ENCODE measurements at regions not wholly inside any gene's neighbourhood (a gene's known extent, or its start where the extent isn't known, plus 50 kb on each side); places are given as distances from the start of the nearest gene placed in this dataset.

DNA sequence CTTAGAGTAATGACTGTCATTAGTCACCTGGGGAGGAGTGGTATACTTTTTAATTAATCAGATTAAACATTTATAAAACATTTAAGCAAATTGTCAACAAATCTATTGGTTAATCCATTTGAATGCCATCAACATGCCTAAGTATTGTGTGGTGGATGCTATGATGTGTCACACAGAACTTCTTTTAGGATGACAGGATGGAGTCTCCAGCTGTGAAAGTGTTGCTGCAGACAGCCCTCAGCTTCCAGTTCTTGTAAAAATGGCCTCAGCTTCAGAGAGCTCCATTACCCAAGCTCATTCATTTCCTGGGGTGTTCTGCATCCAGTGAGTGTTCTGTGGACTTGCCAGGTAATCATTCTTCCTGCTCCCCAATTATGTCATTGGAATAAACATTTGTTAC is 74.3 kb upstream of the CLNK start:
- DNase-seq, result no peak
- TF ChIP-seq, protein P1, sequence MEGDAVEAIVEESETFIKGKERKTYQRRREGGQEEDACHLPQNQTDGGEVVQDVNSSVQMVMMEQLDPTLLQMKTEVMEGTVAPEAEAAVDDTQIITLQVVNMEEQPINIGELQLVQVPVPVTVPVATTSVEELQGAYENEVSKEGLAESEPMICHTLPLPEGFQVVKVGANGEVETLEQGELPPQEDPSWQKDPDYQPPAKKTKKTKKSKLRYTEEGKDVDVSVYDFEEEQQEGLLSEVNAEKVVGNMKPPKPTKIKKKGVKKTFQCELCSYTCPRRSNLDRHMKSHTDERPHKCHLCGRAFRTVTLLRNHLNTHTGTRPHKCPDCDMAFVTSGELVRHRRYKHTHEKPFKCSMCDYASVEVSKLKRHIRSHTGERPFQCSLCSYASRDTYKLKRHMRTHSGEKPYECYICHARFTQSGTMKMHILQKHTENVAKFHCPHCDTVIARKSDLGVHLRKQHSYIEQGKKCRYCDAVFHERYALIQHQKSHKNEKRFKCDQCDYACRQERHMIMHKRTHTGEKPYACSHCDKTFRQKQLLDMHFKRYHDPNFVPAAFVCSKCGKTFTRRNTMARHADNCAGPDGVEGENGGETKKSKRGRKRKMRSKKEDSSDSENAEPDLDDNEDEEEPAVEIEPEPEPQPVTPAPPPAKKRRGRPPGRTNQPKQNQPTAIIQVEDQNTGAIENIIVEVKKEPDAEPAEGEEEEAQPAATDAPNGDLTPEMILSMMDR (IDR thresholded peaks at IDR 0.05), result no peak
- intact Hi-C loops (cut with DNase I), result no loop called here

DNA sequence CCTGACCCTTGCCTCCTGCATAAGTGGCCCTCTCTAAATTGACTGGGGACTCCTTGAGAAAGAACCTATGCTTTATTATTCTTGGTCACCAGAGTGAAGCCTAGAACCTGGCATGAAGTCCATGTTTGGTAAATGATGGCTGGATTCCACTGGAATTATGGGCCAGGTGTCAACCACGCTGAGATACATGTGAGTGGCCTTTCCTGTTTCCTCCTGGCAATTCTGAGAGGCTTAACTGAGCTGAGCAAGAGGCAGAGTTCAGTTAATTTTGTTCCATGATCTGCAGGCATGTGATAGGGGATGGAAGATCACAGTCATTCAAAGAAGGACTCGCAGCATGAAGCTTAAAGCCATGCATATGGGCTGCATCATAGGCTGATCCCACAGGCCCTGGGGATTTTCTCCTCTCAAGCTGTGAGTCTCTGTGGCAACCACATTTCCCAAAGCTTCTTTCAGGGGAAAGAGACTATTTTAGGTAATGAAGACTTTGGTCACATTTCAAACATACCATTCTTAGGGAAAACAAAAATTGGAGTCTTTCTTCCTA is 69.4 kb upstream of the CLNK start:
- no peaks in the 10 kb centered on the region for H3K4me1 ChIP-seq
- ATAC-seq (no peak), DNase-seq (no peak)
- no peak overlapping the region for H3K4me3 ChIP-seq
- H3K27me3 ChIP-seq, result no peaks in the 10 kb centered on the region
- TF ChIP-seq, protein P1 (IDR thresholded peaks at IDR 0.05), result no peak
- no peaks in the 10 kb centered on the region for H3K36me3 ChIP-seq
- H3K9me3 ChIP-seq, result no peaks in the 10 kb centered on the region
- intact Hi-C loops (cut with DNase I), result no loop called here
- no peak overlapping the region for H3K27ac ChIP-seq

More for the DNA sequence above, 74.3 kb upstream of the CLNK start:
- Histone ChIP-seq H3K4me1 (no peaks in the 10 kb centered on the region), H3K27me3 (no peaks in the 10 kb centered on the region), H3K36me3 (no peaks in the 10 kb centered on the region), H3K27ac (no peak overlapping the region), H3K4me3 (no peak overlapping the region), H3K9me3 (no peaks in the 10 kb centered on the region)
- no peak for ATAC-seq

DNA sequence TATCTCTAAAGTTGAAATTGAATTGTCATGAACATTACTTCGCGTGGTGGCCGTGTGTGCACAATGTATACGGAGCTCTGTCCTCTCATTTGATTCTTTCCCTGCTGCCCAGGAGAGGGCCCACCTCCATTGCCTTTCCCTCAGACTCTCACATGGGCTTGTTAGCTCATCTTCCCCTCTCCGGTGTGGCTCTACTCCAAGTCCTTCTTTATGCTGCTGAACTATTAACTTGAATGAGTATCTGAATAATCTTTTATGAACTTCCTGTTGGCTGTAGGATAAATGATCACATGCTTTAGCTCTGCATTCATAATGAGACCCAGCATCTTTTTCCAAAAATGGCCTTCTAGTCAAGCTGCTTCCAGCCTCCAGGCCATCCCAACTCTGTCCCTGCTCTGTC is 68.8 kb upstream of the CLNK start:
- intact Hi-C loops (cut with DNase I), result no loop called here
- Histone ChIP-seq H3K9me3 (no peaks in the 10 kb centered on the region), H3K27ac (no peak overlapping the region), H3K27me3 (no peaks in the 10 kb centered on the region), H3K4me3 (no peak overlapping the region), H3K4me1 (no peaks in the 10 kb centered on the region), H3K36me3 (no peaks in the 10 kb centered on the region)
- DNase-seq (no peak), ATAC-seq (no peak)
- TF ChIP-seq, protein P1 (IDR thresholded peaks at IDR 0.05), result no peak

DNA sequence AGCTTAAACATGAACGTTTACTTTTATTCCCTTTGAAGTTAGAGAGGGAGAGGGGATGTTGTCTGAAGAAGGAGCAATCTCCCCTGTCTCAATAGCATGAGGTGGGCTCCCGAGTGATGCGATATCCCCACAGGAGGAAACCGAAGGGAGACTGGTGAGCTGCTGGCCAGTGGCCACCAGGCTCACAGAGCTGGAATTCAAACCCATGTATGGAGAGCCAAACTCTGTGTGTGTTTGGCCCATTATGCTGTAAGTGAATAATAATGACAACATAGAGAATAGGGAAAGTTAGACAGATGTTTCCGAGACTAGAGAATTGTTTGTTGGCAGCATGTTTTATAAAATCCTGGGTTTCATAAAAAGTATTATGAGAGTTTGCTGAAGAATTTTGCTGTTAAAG is 66.1 kb upstream of the CLNK start:
- Histone ChIP-seq H3K27me3 (no peaks in the 10 kb centered on the region), H3K4me1 (no peaks in the 10 kb centered on the region), H3K4me3 (no peak overlapping the region)

DNA sequence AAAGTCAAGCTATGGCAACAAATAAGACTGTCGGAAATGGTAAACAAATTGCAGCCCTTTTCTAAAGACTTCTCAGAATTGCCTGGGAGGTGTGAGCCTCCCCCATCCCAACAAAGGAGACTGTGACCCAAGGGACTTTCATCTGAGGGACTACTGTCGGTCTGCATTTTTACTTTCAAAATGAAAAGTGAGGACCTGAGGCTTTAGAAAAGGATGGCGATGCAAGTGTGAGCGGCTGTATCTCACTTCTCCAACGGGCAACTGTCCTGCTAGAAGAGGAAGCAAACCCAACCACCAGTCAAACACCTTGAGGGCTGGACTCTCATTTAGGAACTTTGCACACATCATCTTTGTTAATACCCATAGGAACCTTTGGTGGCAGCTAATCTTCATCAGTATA is 62.6 kb upstream of the CLNK start:
- H3K36me3 ChIP-seq, result no peaks in the 10 kb centered on the region
- no peaks in the 10 kb centered on the region for H3K4me1 ChIP-seq
- intact Hi-C loops (cut with DNase I), result no loop called here
- TF ChIP-seq, protein P1 (IDR thresholded peaks at IDR 0.05), result no peak
- no peak overlapping the region for H3K27ac ChIP-seq
- ATAC-seq (no peak), DNase-seq (no peak)
- H3K4me3 ChIP-seq, result no peak overlapping the region
- H3K27me3 ChIP-seq, result no peaks in the 10 kb centered on the region
- H3K9me3 ChIP-seq, result no peaks in the 10 kb centered on the region

More for the DNA sequence above, 66.1 kb upstream of the CLNK start:
- no peak overlapping the region for H3K27ac ChIP-seq
- DNase-seq (no peak), ATAC-seq (no peak)
- TF ChIP-seq, protein P1 (IDR thresholded peaks at IDR 0.05), result no peak
- H3K36me3 ChIP-seq, result no peaks in the 10 kb centered on the region
- H3K9me3 ChIP-seq, result no peaks in the 10 kb centered on the region
- intact Hi-C loops (cut with DNase I), result no loop called here
